SK-N-SH treated with all-trans-retinoic acid at 6 μM for 48 hours (cell line): ENCODE measurements at regions not wholly inside any gene's neighbourhood (a gene's known extent, or its start where the extent isn't known, plus 50 kb on each side); places are given as distances from the start of the nearest gene placed in this dataset.

Experiments used
- ATAC-seq: fragments of 200-7000 bp; cut with Tn5 transposase; 3 replicates; pipeline ENCODE4 v1.9.1; 2020; ENCODE audit warnings: mild to moderate bottlenecking, moderate library complexity
- ARNTL ChIP-seq: fragments of 450-650 bp; formaldehyde crosslinking; IDR thresholded peaks from 2 replicates; pipeline ENCODE4 v1.5.0; 2020; ENCODE audit warnings: low read depth, mild to moderate bottlenecking, moderate library complexity, borderline replicate concordance
- CREB5 ChIP-seq: fragments of 250-450 bp; sonication (Bioruptor Pico); IDR thresholded peaks from 2 replicates; pipeline ENCODE4 v1.5.1; 2020; ENCODE audit warnings: low read depth, mild to moderate bottlenecking, moderate library complexity
- CSDC2 ChIP-seq: fragments of 250-450 bp; sonication (Bioruptor Pico); IDR thresholded peaks from 2 replicates; pipeline ENCODE4 v1.5.0; 2020; ENCODE audit warnings: mild to moderate bottlenecking, moderate library complexity
- CSRNP3 ChIP-seq: fragments of 250-450 bp; sonication (Bioruptor Pico); IDR thresholded peaks from 2 replicates; pipeline ENCODE4 v1.5.1; 2021; ENCODE audit warnings: mild to moderate bottlenecking, moderate library complexity
- ESRRG ChIP-seq: fragments of 250-450 bp; sonication (Bioruptor Pico); IDR thresholded peaks from 2 replicates; pipeline ENCODE4 v1.6.1; 2021; ENCODE audit warnings: mild to moderate bottlenecking
- GLIS3 ChIP-seq: fragments of 250-450 bp; sonication (Bioruptor Pico); IDR thresholded peaks from 2 replicates; pipeline ENCODE4 v1.5.0; 2020; ENCODE audit warnings: mild to moderate bottlenecking, moderate library complexity
- ISL1 ChIP-seq: fragments of 250-450 bp; sonication (Bioruptor Pico); IDR thresholded peaks from 2 replicates; pipeline ENCODE4 v2.1.2; 2022; ENCODE audit warnings: mild to moderate bottlenecking, moderate library complexity
- OSR1 ChIP-seq: fragments of 250-450 bp; sonication (Bioruptor Pico); IDR thresholded peaks from 2 replicates; pipeline ENCODE4 v1.8.0; 2022; ENCODE audit warnings: moderate library complexity, mild to moderate bottlenecking, inconsistent platforms
- PATZ1 ChIP-seq: fragments of 250-450 bp; sonication (Bioruptor Pico); IDR thresholded peaks from 2 replicates; pipeline ENCODE4 v1.8.0; 2020; ENCODE audit warnings: mild to moderate bottlenecking, moderate library complexity, borderline replicate concordance
- POU6F1 ChIP-seq: fragments of 250-450 bp; sonication (Bioruptor Pico); IDR thresholded peaks from 2 replicates; pipeline ENCODE4 v1.8.0; 2021; ENCODE audit warnings: low read depth, mild to moderate bottlenecking, moderate library complexity, borderline replicate concordance
- RARB ChIP-seq: fragments of 250-450 bp; sonication (Bioruptor Pico); IDR thresholded peaks from 2 replicates; pipeline ENCODE4 v1.8.0; 2021; ENCODE audit warnings: mild to moderate bottlenecking, moderate library complexity
- TCF4 ChIP-seq: fragments of 250-450 bp; sonication (Bioruptor Pico); IDR thresholded peaks from 2 replicates; pipeline ENCODE4 v1.8.0; 2021; ENCODE audit warnings: mild to moderate bottlenecking, moderate library complexity, borderline replicate concordance
- TOX ChIP-seq: fragments of 250-450 bp; sonication (Bioruptor Pico); IDR thresholded peaks from 2 replicates; pipeline ENCODE4 v1.8.0; 2021; ENCODE audit warnings: mild to moderate bottlenecking, moderate library complexity, borderline replicate concordance
- TSHZ2 ChIP-seq: fragments of 250-450 bp; sonication (Bioruptor Pico); IDR thresholded peaks from 2 replicates; pipeline ENCODE4 v1.5.0; 2020; ENCODE audit warnings: mild to moderate bottlenecking, moderate library complexity
- ZC3H10 ChIP-seq: fragments of 250-450 bp; sonication (Bioruptor Pico); IDR thresholded peaks from 2 replicates; pipeline ENCODE4 v1.5.1; 2021; ENCODE audit warnings: mild to moderate bottlenecking, moderate library complexity
- ZFP3 ChIP-seq: fragments of 250-450 bp; sonication (Bioruptor Pico); IDR thresholded peaks from 2 replicates; pipeline ENCODE4 v1.5.0; 2020; ENCODE audit warnings: mild to moderate bottlenecking, moderate library complexity
- ZFP30 ChIP-seq: fragments of 450-650 bp; formaldehyde crosslinking; IDR thresholded peaks from 2 replicates; pipeline ENCODE4 v1.5.0; 2022; ENCODE audit warnings: mild to moderate bottlenecking, moderate library complexity
- ZNF565 ChIP-seq: fragments of 450-650 bp; formaldehyde crosslinking; conservative IDR thresholded peaks from 2 replicates; pipeline ENCODE4 v1.5.0; 2020; ENCODE audit warnings: low read depth, mild to moderate bottlenecking, moderate library complexity
- ZNF70 ChIP-seq: fragments of 450-650 bp; formaldehyde crosslinking; IDR thresholded peaks from 2 replicates; pipeline ENCODE4 v1.5.0; 2020; ENCODE audit warnings: mild to moderate bottlenecking, moderate library complexity
- ZNF8 ChIP-seq: fragments of 450-650 bp; formaldehyde crosslinking; IDR thresholded peaks from 2 replicates; pipeline ENCODE4 v1.5.0; 2020; ENCODE audit warnings: mild to moderate bottlenecking, moderate library complexity

- no peak for ATAC-seq
- no peak for TF ChIP-seq ZNF70
- no peak for TF ChIP-seq TSHZ2
- TF ChIP-seq CSDC2 (CRISPR knock-in tag) = no peak
- no peak for TF ChIP-seq CREB5 (CRISPR knock-in tag)
- no peak for TF ChIP-seq ZFP30
- TF ChIP-seq POU6F1 = no peak
- TF ChIP-seq TOX (CRISPR knock-in tag) = no peak
- no peak for TF ChIP-seq RARB (CRISPR knock-in tag)
- TF ChIP-seq ISL1 (CRISPR knock-in tag) = no peak
- TF ChIP-seq ZC3H10 (CRISPR knock-in tag) = no peak
- TF ChIP-seq GLIS3 (CRISPR knock-in tag) = no peak
Measured at GRCh38 chr9:89825669-89826068, 220.9 kb downstream of the GADD45G start.

- TF ChIP-seq ZNF8 (CRISPR knock-in tag) = no peak
- TF ChIP-seq OSR1 (CRISPR knock-in tag) = no peak
- TF ChIP-seq PATZ1 (CRISPR knock-in tag) = no peak
- ATAC-seq = no peak
Measured at GRCh38 chr9:89826186-89826585, 221.4 kb downstream of the GADD45G start.

- TF ChIP-seq CREB5 (CRISPR knock-in tag) (no peak), ARNTL (no peak), TCF4 (CRISPR knock-in tag) (no peak), RARB (CRISPR knock-in tag) (no peak), PATZ1 (CRISPR knock-in tag) (no peak), ZFP3 (CRISPR knock-in tag) (no peak), ZNF565 (CRISPR knock-in tag) (no peak), POU6F1 (no peak), CSRNP3 (no peak), ZC3H10 (CRISPR knock-in tag) (no peak), ZNF8 (CRISPR knock-in tag) (no peak), ESRRG (CRISPR knock-in tag) (no peak), TSHZ2 (no peak)
- ATAC-seq = no peak
Measured at GRCh38 chr9:89829346-89829745, 224.5 kb downstream of the GADD45G start.
